K562 (cell line): ENCODE measurements at regions not wholly inside any gene's neighbourhood (a gene's known extent, or its start where the extent isn't known, plus 50 kb on each side); places are given as distances from the start of the nearest gene placed in this dataset.

Source experiments
- ATAC-seq: fragments of 200-7000 bp; cut with Tn5 transposase; 3 replicates; pipeline ENCODE4 v1.9.1; 2020; ENCODE audit warnings: moderate library complexity
- BruUV-seq: library from RNA; stranded (reverse); fragments of 400-500 nt; replicated peaks from 2 replicates; lab custom pipeline; 2021; lab: Mats Ljungman, UMichigan
- CTCF ChIA-PET: fragments of 300-600 bp; formaldehyde crosslinking; extraction: SDS; loops from one replicate; lab custom pipeline; 2021; ENCODE audit warnings: low intra/inter-chr PET ratio; lab: Yijun Ruan, JAX
- POLR2A ChIA-PET: fragments of 300-600, 350-650 bp; sonication (Branson Sonifier 250); formaldehyde crosslinking; extraction: SDS; loops from one replicate; lab custom pipeline; 2021; ENCODE audit warnings: antibody characterized with exemption, inconsistent platforms; lab: Yijun Ruan, JAX
- DNase-seq, 4 experiments: peaks; one replicate each; pipeline versions ENCODE4 v3.0.0 to v3.0.0-alpha.2; 2011 to 2018; ENCODE audit warnings: low spot score in 3 of 4, mixed read lengths in 3 of 4; ENCODE audit errors: extremely low read depth in 1 of 4
- FAIRE-seq: peaks from 2 replicates; lab custom pipeline; 2011; peaks lifted over from hg19 to GRCh38; lab: Jason Lieb, UNC
- H2AFZ ChIP-seq: 2 replicates; pipeline ENCODE4 v1.6.0; 2011; ENCODE audit warnings: low read depth, low read length, control low read depth, inconsistent platforms
- H3K27ac ChIP-seq: fragments of 200-600 bp; 3 replicates; pipeline ENCODE4 v1.8.0; 2011; ENCODE audit warnings: low read depth, mild to moderate bottlenecking, control low read depth, inconsistent platforms, low read length, moderate library complexity, mixed read lengths; ENCODE audit errors: extremely low read depth
- H3K27me3 ChIP-seq, 2 experiments: fragments of 300-600 bp in 1 of 2; 2 replicates in 1 of 2; 3 replicates in 1 of 2; pipeline versions ENCODE4 v1.6.0 to v1.8.0; 2011; ENCODE audit warnings: inconsistent platforms in 2 of 2, low read length in 2 of 2, mild to moderate bottlenecking in 1 of 2, mixed read lengths in 1 of 2, moderate library complexity in 1 of 2; ENCODE audit not compliant: control insufficient read depth in 2 of 2, insufficient read depth in 2 of 2
- H3K36me3 ChIP-seq: fragments of 300-600 bp; 3 replicates; pipeline ENCODE4 v1.8.0; 2011; ENCODE audit warnings: mild to moderate bottlenecking, low read length, inconsistent platforms; ENCODE audit not compliant: control insufficient read depth, insufficient read depth
- H3K4me1 ChIP-seq, 2 experiments: fragments of 200-600 bp in 1 of 2; replicated peaks in 1 of 2; 2 replicates in 1 of 2; 3 replicates in 1 of 2; pipeline versions ENCODE4 v1.5.1 to v1.8.0; 2011; ENCODE audit warnings: inconsistent platforms in 2 of 2, low read length in 2 of 2, mild to moderate bottlenecking in 1 of 2, mixed read lengths in 1 of 2, moderate library complexity in 1 of 2; ENCODE audit not compliant: control insufficient read depth in 2 of 2, insufficient read depth in 2 of 2
- H3K4me2 ChIP-seq: 2 replicates; pipeline ENCODE4 v1.6.1; 2011; ENCODE audit warnings: low read length, control low read depth, inconsistent platforms, mixed read lengths; ENCODE audit not compliant: insufficient read depth
- H3K4me3 ChIP-seq: fragments of 200-600 bp; sonication (generic), shearing (Covaris generic); 2 replicates; pipeline ENCODE4 v1.5.1; 2016; ENCODE audit warnings: control low read depth, inconsistent platforms
- H3K79me2 ChIP-seq: fragments of 200-600 bp; 3 replicates; pipeline ENCODE4 v1.8.0; 2011; ENCODE audit warnings: low read length, inconsistent platforms; ENCODE audit not compliant: control insufficient read depth, insufficient read depth
- H3K9ac ChIP-seq, 2 experiments: 2 replicates each; pipeline versions ENCODE4 v1.6.0 to v1.6.1; 2011; ENCODE audit warnings: low read depth in 2 of 2, low read length in 2 of 2, control low read depth in 1 of 2, inconsistent platforms in 1 of 2, mild to moderate bottlenecking in 1 of 2, mixed read lengths in 1 of 2; ENCODE audit not compliant: insufficient read depth in 1 of 2
- H3K9me1 ChIP-seq: one replicate; pipeline ENCODE4 v1.6.0; 2011; ENCODE audit warnings: inconsistent platforms, mild to moderate bottlenecking, low read length, moderate library complexity; ENCODE audit not compliant: control insufficient read depth, insufficient read depth
- H3K9me3 ChIP-seq: replicated peaks from 2 replicates; pipeline ENCODE4 v1.5.1; 2011; ENCODE audit warnings: low read depth, low read length, inconsistent platforms; ENCODE audit not compliant: control insufficient read depth, insufficient read depth
- H4K20me1 ChIP-seq: replicated peaks from 2 replicates; pipeline ENCODE4 v1.6.1; 2011; ENCODE audit warnings: low read length, inconsistent platforms, mixed read lengths; ENCODE audit not compliant: control insufficient read depth, insufficient read depth
- CBX8 ChIP-seq: fragments of 200-600 bp; sonication (generic); IDR thresholded peaks from 2 replicates; pipeline ENCODE4 v1.6.1; 2012; ENCODE audit warnings: borderline replicate concordance, mixed run types, low read depth, mild to moderate bottlenecking, moderate library complexity, mixed read lengths, low read length, control low read depth, inconsistent platforms; ENCODE audit not compliant: poor library complexity, severe bottlenecking; ENCODE audit errors: extremely low read depth
- CEBPB ChIP-seq: fragments of 450-650 bp; IDR thresholded peaks from 2 replicates; pipeline ENCODE4 v1.6.1; 2016; ENCODE audit warnings: missing genetic modification characterization, missing compliant biosample characterization
- CHD1 ChIP-seq: fragments of 200-600 bp; sonication (generic); IDR thresholded peaks from one replicate; pipeline ENCODE4 v1.6.1; 2012; ENCODE audit warnings: mild to moderate bottlenecking, moderate library complexity, low read length, inconsistent platforms
- CTCF ChIP-seq, 3 experiments: IDR thresholded peaks in 2 of 3; conservative IDR thresholded peaks in 1 of 3; 2 replicates each; pipeline ENCODE4 v1.5.1; 2011 to 2012; ENCODE audit warnings: low read length in 3 of 3, mild to moderate bottlenecking in 3 of 3, control low read depth in 2 of 3, improper control_type of control experiment in 1 of 3, inconsistent platforms in 1 of 3, low read depth in 1 of 3, mixed read lengths in 1 of 3, moderate library complexity in 1 of 3; ENCODE audit not compliant: insufficient read depth in 2 of 3
- EP400 ChIP-seq: fragments of 450-650 bp; IDR thresholded peaks from 2 replicates; pipeline ENCODE4 v1.6.1; 2017; ENCODE audit warnings: antibody characterized with exemption, mild to moderate bottlenecking, moderate library complexity
- FOXK1 ChIP-seq: sonication (generic); formaldehyde crosslinking; IDR thresholded peaks from 2 replicates; pipeline ENCODE4 v1.8.0; 2022; ENCODE audit warnings: missing genetic modification reagents, mild to moderate bottlenecking, borderline replicate concordance
- HMG20A ChIP-seq: fragments of 450-650 bp; formaldehyde crosslinking; conservative IDR thresholded peaks from 2 replicates; pipeline ENCODE4 v1.4.0; 2020; ENCODE audit warnings: mild to moderate bottlenecking, mixed read lengths
- IFI16 ChIP-seq: fragments of 250-450 bp; sonication (Bioruptor Pico); IDR thresholded peaks from 2 replicates; pipeline ENCODE4 v2.1.2; 2022; ENCODE audit warnings: mild to moderate bottlenecking, inconsistent platforms
- NFIX ChIP-seq: fragments of 250-450 bp; sonication (Bioruptor Pico); IDR thresholded peaks from 2 replicates; pipeline ENCODE4 v1.4.0; 2020; ENCODE audit warnings: low read depth, mild to moderate bottlenecking, moderate library complexity
- RAD51 ChIP-seq: fragments of 450-650 bp; IDR thresholded peaks from 2 replicates; pipeline ENCODE4 v1.7.1; 2016; ENCODE audit warnings: low read depth, mild to moderate bottlenecking, borderline replicate concordance
- RBBP5 ChIP-seq: fragments of 200-600 bp; sonication (generic); IDR thresholded peaks from 2 replicates; pipeline ENCODE4 v1.6.1; 2012; ENCODE audit warnings: borderline replicate concordance, mild to moderate bottlenecking, low read length, control low read depth, inconsistent platforms; ENCODE audit not compliant: insufficient read depth, poor library complexity, severe bottlenecking
- SFPQ ChIP-seq: fragments of 200-400 bp; formaldehyde crosslinking; IDR thresholded peaks from 2 replicates; pipeline ENCODE4 v1.6.1; 2017; ENCODE audit warnings: mild to moderate bottlenecking, low read depth, low read length, moderate library complexity
- TEAD1 ChIP-seq, 2 experiments: fragments of 450-650 bp in 1 of 2; sonication (generic) in 1 of 2; formaldehyde crosslinking; IDR thresholded peaks; 2 replicates each; pipeline versions ENCODE4 v1.4.0 to v1.8.0; 2020 to 2022; ENCODE audit warnings: mild to moderate bottlenecking in 2 of 2, missing genetic modification reagents in 1 of 2
- XRCC4 ChIP-seq: IDR thresholded peaks from one replicate; pipeline ENCODE4 v1.6.1; 2011; ENCODE audit not compliant: insufficient read depth, insufficient read length; ENCODE audit errors: extremely low read depth
- YY1 ChIP-seq, 3 experiments: IDR thresholded peaks; 2 replicates each; pipeline ENCODE4 v1.6.1; 2011; ENCODE audit warnings: low read length in 2 of 3, mild to moderate bottlenecking in 2 of 3, moderate library complexity in 2 of 3, borderline replicate concordance in 1 of 3, control low read depth in 1 of 3, low read depth in 1 of 3; ENCODE audit not compliant: insufficient read depth in 3 of 3, insufficient replicate concordance in 2 of 3, control insufficient read depth in 1 of 3, insufficient read length in 1 of 3; ENCODE audit errors: extremely low read depth in 1 of 3
- ZNF79 ChIP-seq: fragments of 250-450 bp; sonication (Bioruptor Pico); IDR thresholded peaks from 2 replicates; pipeline ENCODE4 v1.4.0; 2020; ENCODE audit warnings: low read depth, mild to moderate bottlenecking, moderate library complexity
- WGBS: fragments of 100-300 bp; shearing (Covaris generic); methylation state at CpG from one replicate; pipeline ENCODE4 v1.1.6; 2016; ENCODE audit warnings: low coverage, mixed read lengths; ENCODE audit not compliant: insufficient coverage; ENCODE audit errors: missing lambda C conversion rate; 5-methylcytosine and 5-hydroxymethylcytosine counted together
- in situ Hi-C: fragments of 300-500 bp; cut with MboI; formaldehyde crosslinking; loops from 4 replicates; pipeline ENCODE4 v1.15.0; 2018; ENCODE audit warnings: inconsistent platforms, mixed read lengths
- intact Hi-C: fragments of 100-400 bp; cut with micrococcal nuclease; formaldehyde crosslinking; loops from 2 replicates; pipeline ENCODE4 v1.14.2; 2022

GRCh38 chr4:138086611-138087041 is 155.5 kb downstream of the SLC7A11 start:
- H2AFZ ChIP-seq, result no peak overlapping the region
- BruUV-seq, result no TSS peak
- H3K36me3 ChIP-seq, result no peaks in the 10 kb centered on the region
- FAIRE-seq, result no peak
- intact Hi-C loops, result no loop called here
- no peaks in the 10 kb centered on the region for H3K9me3 ChIP-seq
- H3K27me3 ChIP-seq, result no peaks in the 10 kb centered on the region
- H3K79me2 ChIP-seq, result no peaks in the 10 kb centered on the region
- no peak for ATAC-seq
- DNase-seq, result no peak
- no peak overlapping the region for H3K27ac ChIP-seq
- in situ Hi-C loops, result no loop called here
- no peak overlapping the region for H3K4me2 ChIP-seq
- WGBS, result 4% methylated on average over 1 of the region's 1 CpG
- CTCF ChIA-PET, result no interaction called here
- H4K20me1 ChIP-seq, result no peaks in the 10 kb centered on the region
- no peak overlapping the region for H3K4me3 ChIP-seq
- H3K9me1 ChIP-seq, result peaks cover 2% of the 10 kb centered on the region
- no peaks in the 10 kb centered on the region for H3K4me1 ChIP-seq
- H3K9ac ChIP-seq, result no peak overlapping the region
- POLR2A ChIA-PET, result no interaction called here
- TF ChIP-seq HMG20A (no peak), CEBPB (tag) (no peak), YY1 (IDR thresholded peaks at IDR 0.05; ENCODE audit: borderline replicate concordance in 1 of 3, control insufficient read depth in 1 of 3, extremely low read depth in 1 of 3, insufficient read depth in 3 of 3, insufficient read length in 1 of 3, insufficient replicate concordance in 2 of 3, low read depth in 1 of 3, low read length in 2 of 3) (no peak), SFPQ (no peak), TEAD1 (CRISPR knock-in tag; IDR thresholded peaks at IDR 0.05) (no peak), XRCC4 (no peak), EP400 (no peak), CTCF (IDR thresholded peaks at IDR 0.05 in 2 of 3, conservative IDR thresholded peaks at IDR 0.05 in 1 of 3; ENCODE audit: insufficient read depth in 2 of 3, low read depth in 1 of 3, low read length in 3 of 3) (no peak), CHD1 (no peak), RBBP5 (no peak), NFIX (CRISPR knock-in tag) (no peak), CBX8 (no peak), IFI16 (CRISPR knock-in tag) (no peak), RAD51 (no peak), ZNF79 (no peak), FOXK1 (CRISPR knock-in tag) (no peak)
